ENCODE measurements at regions not wholly inside any gene's neighbourhood (a gene's known extent, or its start where the extent isn't known, plus 50 kb on each side); places are given as distances from the start of the nearest gene placed in this dataset.

- DNase-seq (ENCODE audit: low spot score), result no peak
Measured at GRCh38 chr12:89919241-89919906, 210.7 kb upstream of the ATP2B1 start.

- DNase-seq (ENCODE audit: low spot score), result no peak
Measured at GRCh38 chr12:89918172-89918846, 209.7 kb upstream of the ATP2B1 start.

GRCh38 chr12:89909753-89910152 lies 201.1 kb upstream of the ATP2B1 start:
- no peak for DNase-seq (ENCODE audit: low spot score)

- no peak for DNase-seq (ENCODE audit: low spot score)
Measured at GRCh38 chr12:89907659-89908058, 199.0 kb upstream of the ATP2B1 start.

GRCh38 chr12:89906824-89907223 lies 198.2 kb upstream of the ATP2B1 start:
- DNase-seq (ENCODE audit: low spot score), result no peak

GRCh38 chr12:89906178-89906577 lies 197.5 kb upstream of the ATP2B1 start:
- no peak for DNase-seq (ENCODE audit: low spot score)

GRCh38 chr12:89901906-89902642 lies 193.4 kb upstream of the ATP2B1 start:
- no peak for DNase-seq (ENCODE audit: low spot score)

- DNase-seq (ENCODE audit: low spot score), result no peak
Measured at GRCh38 chr12:89901319-89901718, 192.7 kb upstream of the ATP2B1 start.

GRCh38 chr12:89899651-89900050 lies 191.0 kb upstream of the ATP2B1 start:
- no peak for DNase-seq (ENCODE audit: low spot score)

GRCh38 chr12:89895591-89895990 lies 187.0 kb upstream of the ATP2B1 start:
- DNase-seq (ENCODE audit: low spot score), result no peak

- no peak for DNase-seq (ENCODE audit: low spot score)
Measured at GRCh38 chr12:89895101-89895500, 186.5 kb upstream of the ATP2B1 start.

- peak; percentile 56 for DNase-seq (ENCODE audit: low spot score)
Measured at GRCh38 chr12:89893972-89894706, 185.5 kb upstream of the ATP2B1 start.

- no peak for DNase-seq (ENCODE audit: low spot score)
Measured at GRCh38 chr12:89892436-89892835, 183.8 kb upstream of the ATP2B1 start.

- DNase-seq (ENCODE audit: low spot score), result no peak
Measured at GRCh38 chr12:89891933-89892332, 183.3 kb upstream of the ATP2B1 start.

GRCh38 chr12:89890161-89890560 lies 181.5 kb upstream of the ATP2B1 start:
- no peak for DNase-seq (ENCODE audit: low spot score)

GRCh38 chr12:89889062-89889461 lies 180.4 kb upstream of the ATP2B1 start:
- DNase-seq (ENCODE audit: low spot score), result peak; percentile 8

- DNase-seq (ENCODE audit: low spot score), result no peak
Measured at GRCh38 chr12:89884952-89885351, 176.3 kb upstream of the ATP2B1 start.

GRCh38 chr12:89884416-89884898 lies 175.8 kb upstream of the ATP2B1 start:
- no peak for DNase-seq (ENCODE audit: low spot score)

- peak; percentile 10 for DNase-seq (ENCODE audit: low spot score)
Measured at GRCh38 chr12:89883630-89884389, 175.2 kb upstream of the ATP2B1 start.

GRCh38 chr12:89882792-89883191 lies 174.2 kb upstream of the ATP2B1 start:
- DNase-seq (ENCODE audit: low spot score), result no peak

- peak; percentile 42 for DNase-seq (ENCODE audit: low spot score)
Measured at GRCh38 chr12:89882050-89882449, 173.4 kb upstream of the ATP2B1 start.
